ENCODE measurements at regions not wholly inside any gene's neighbourhood (a gene's known extent, or its start where the extent isn't known, plus 50 kb on each side); places are given as distances from the start of the nearest gene placed in this dataset.

- Histone ChIP-seq H3K27me3 (ENCODE audit: control insufficient read depth in 2 of 2, insufficient read depth in 2 of 2, low read length in 2 of 2) (no peaks in the 10 kb centered on the region), H3K9me1 (ENCODE audit: control insufficient read depth, insufficient read depth, low read length) (no peaks in the 10 kb centered on the region), H3K4me2 (ENCODE audit: insufficient read depth, low read length) (no peak overlapping the region), H3K79me2 (ENCODE audit: control insufficient read depth, insufficient read depth, low read length) (no peaks in the 10 kb centered on the region), H4K20me1 (replicated peaks; ENCODE audit: control insufficient read depth, insufficient read depth, low read length) (no peaks in the 10 kb centered on the region), H3K9me3 (replicated peaks; ENCODE audit: control insufficient read depth, insufficient read depth, low read depth, low read length) (no peaks in the 10 kb centered on the region), H3K27ac (ENCODE audit: extremely low read depth, low read depth, low read length) (no peak overlapping the region), H3K36me3 (ENCODE audit: control insufficient read depth, insufficient read depth, low read length) (no peaks in the 10 kb centered on the region), H3K4me3 (no peak overlapping the region), H2AFZ (ENCODE audit: low read depth, low read length) (no peak overlapping the region), H3K4me1 (replicated peaks in 1 of 2; ENCODE audit: control insufficient read depth in 2 of 2, insufficient read depth in 2 of 2, low read length in 2 of 2) (no peaks in the 10 kb centered on the region), H3K9ac (ENCODE audit: insufficient read depth in 1 of 2, low read depth in 2 of 2, low read length in 2 of 2) (no peak overlapping the region)
- WGBS (ENCODE audit: insufficient coverage, low coverage, missing lambda C conversion rate) = 50% methylated on average over 1 of the region's 1 CpG
- intact Hi-C loops (cut with micrococcal nuclease) = no loop called here
- DNase-seq (ENCODE audit: extremely low read depth in 1 of 4, low spot score in 3 of 4) (no peak), FAIRE-seq (no peak), ATAC-seq (no peak)
- TF ChIP-seq RFX1 (IDR thresholded peaks at IDR 0.05) = peak; percentile 47
- no peak for TF ChIP-seq SP1 (CRISPR knock-in tag; IDR thresholded peaks at IDR 0.05)
- TF ChIP-seq ZNF274 (IDR thresholded peaks at IDR 0.05; ENCODE audit: borderline replicate concordance, low read depth, low read length) = no peak
- in situ Hi-C loops (cut with MboI) = no loop called here
- ChIA-PET POLR2A (no interaction called here), CTCF (ENCODE audit: low intra/inter-chr PET ratio) (no interaction called here)
- no TSS peak for BruUV-seq (replicated peaks)
Measured at GRCh38 chr13:108478179-108478578, 151.2 kb upstream of the MYO16 start.

- Histone ChIP-seq H3K9me1 (ENCODE audit: control insufficient read depth, insufficient read depth, low read length) (no peaks in the 10 kb centered on the region), H4K20me1 (replicated peaks; ENCODE audit: control insufficient read depth, insufficient read depth, low read length) (no peaks in the 10 kb centered on the region), H3K27me3 (ENCODE audit: control insufficient read depth in 2 of 2, insufficient read depth in 2 of 2, low read length in 2 of 2) (no peaks in the 10 kb centered on the region), H3K4me2 (ENCODE audit: insufficient read depth, low read length) (no peak overlapping the region), H2AFZ (ENCODE audit: low read depth, low read length) (no peak overlapping the region), H3K27ac (ENCODE audit: extremely low read depth, low read depth, low read length) (no peak overlapping the region), H3K4me1 (replicated peaks in 1 of 2; ENCODE audit: control insufficient read depth in 2 of 2, insufficient read depth in 2 of 2, low read length in 2 of 2) (no peaks in the 10 kb centered on the region), H3K79me2 (ENCODE audit: control insufficient read depth, insufficient read depth, low read length) (no peaks in the 10 kb centered on the region), H3K4me3 (no peak overlapping the region), H3K9me3 (replicated peaks; ENCODE audit: control insufficient read depth, insufficient read depth, low read depth, low read length) (no peaks in the 10 kb centered on the region), H3K9ac (ENCODE audit: insufficient read depth in 1 of 2, low read depth in 2 of 2, low read length in 2 of 2) (no peak overlapping the region), H3K36me3 (ENCODE audit: control insufficient read depth, insufficient read depth, low read length) (no peaks in the 10 kb centered on the region)
- FAIRE-seq (no peak), ATAC-seq (no peak), DNase-seq (ENCODE audit: extremely low read depth in 1 of 4, low spot score in 3 of 4) (no peak)
- ChIA-PET CTCF (ENCODE audit: low intra/inter-chr PET ratio) (no interaction called here), POLR2A (no interaction called here)
- BruUV-seq (replicated peaks) = no TSS peak
- WGBS (ENCODE audit: insufficient coverage, low coverage, missing lambda C conversion rate) = 0% methylated on average over 1 of the region's 1 CpG
- intact Hi-C loops (cut with micrococcal nuclease) (no loop called here), in situ Hi-C loops (cut with MboI) (no loop called here)
- no peak for TF ChIP-seq EP300 (IDR thresholded peaks at IDR 0.05; ENCODE audit: low read length)
- TF ChIP-seq ETV6 (IDR thresholded peaks at IDR 0.05; ENCODE audit: borderline replicate concordance in 1 of 2, low read depth in 2 of 2, low read length in 1 of 2) = no peak
- no peak for TF ChIP-seq ETV6 (CRISPR knock-in tag; IDR thresholded peaks at IDR 0.05; ENCODE audit: borderline replicate concordance)
- TF ChIP-seq BRD9 (IDR thresholded peaks at IDR 0.05; ENCODE audit: low read depth, partially characterized antibody) = no peak
- TF ChIP-seq ZNF134 (CRISPR knock-in tag; conservative IDR thresholded peaks at IDR 0.05) = no peak
- no peak for TF ChIP-seq TEAD2 (tag; IDR thresholded peaks at IDR 0.05)
- no peak for TF ChIP-seq IRF2 (CRISPR knock-in tag; IDR thresholded peaks at IDR 0.05)
- TF ChIP-seq NR2F6 (CRISPR knock-in tag; IDR thresholded peaks at IDR 0.05) = no peak
- TF ChIP-seq E2F3 (CRISPR knock-in tag; IDR thresholded peaks at IDR 0.05) = no peak
Measured at GRCh38 chr13:108483981-108484380, 145.4 kb upstream of the MYO16 start.

Measured in K562 (cell line).